Astrocyte of the spinal cord (primary cell): ENCODE measurements at regions not wholly inside any gene's neighbourhood (a gene's known extent, or its start where the extent isn't known, plus 50 kb on each side); places are given as distances from the start of the nearest gene placed in this dataset.
"Not testable (repeated sequence)": the region's sequence is repeated elsewhere in the genome, so short reads cannot be mapped to it uniquely, and the experiment has no call there.

ENCODE experiments used
- DNase-seq: peaks from one replicate; pipeline ENCODE4 v3.0.0; 2011; ENCODE audit warnings: low read depth, low spot score
- H3K4me3 ChIP-seq: 2 replicates; pipeline ENCODE4 v1.5.1; 2011; ENCODE audit warnings: low read depth, mild to moderate bottlenecking, low read length, moderate library complexity
- in situ Hi-C: cut with HindIII; loops from 2 replicates; pipeline ENCODE4 v1.10.0; 2017; ENCODE audit warnings: low sequenced_read_pairs
- TF ChIP-seq, protein P1 (sequence below): IDR thresholded peaks from 2 replicates; pipeline ENCODE4 v1.5.1; 2012; ENCODE audit warnings: low read depth, mild to moderate bottlenecking, low read length, inconsistent platforms

DNA sequence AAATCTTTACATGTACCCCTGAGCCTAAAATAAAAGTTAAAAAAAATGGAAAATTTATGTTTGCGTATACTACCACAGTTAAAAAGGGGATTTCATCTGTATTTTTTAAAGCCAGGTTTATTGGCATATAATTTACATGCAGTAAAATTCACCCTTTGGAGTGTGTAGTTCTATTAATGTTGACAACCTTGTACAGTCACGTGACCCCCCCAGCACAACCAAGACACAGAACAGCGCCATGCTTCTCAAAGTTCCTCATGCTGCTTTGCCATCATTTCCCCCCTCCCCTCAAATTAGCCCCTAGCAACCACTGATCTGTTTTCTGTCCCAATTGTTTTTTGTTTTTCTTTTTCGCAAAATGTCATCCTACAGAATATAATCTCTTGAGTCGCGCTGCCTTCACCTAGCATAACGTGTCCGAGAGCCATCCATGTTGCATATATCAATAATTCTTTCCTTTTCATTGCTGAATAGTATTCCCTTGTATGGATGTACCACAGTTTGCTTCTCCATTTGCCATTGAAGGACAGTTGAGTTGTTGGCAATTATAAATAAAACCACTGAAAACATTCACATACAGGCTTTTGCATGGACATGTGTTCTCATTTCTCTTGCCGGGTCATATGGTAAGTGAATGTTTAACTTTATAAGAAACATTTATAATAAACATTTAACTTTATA is 105.3 kb downstream of the LHX2 start:
- in situ Hi-C loops, result no loop called here
- H3K4me3 ChIP-seq, result no peak overlapping the region
- TF ChIP-seq, protein P1, sequence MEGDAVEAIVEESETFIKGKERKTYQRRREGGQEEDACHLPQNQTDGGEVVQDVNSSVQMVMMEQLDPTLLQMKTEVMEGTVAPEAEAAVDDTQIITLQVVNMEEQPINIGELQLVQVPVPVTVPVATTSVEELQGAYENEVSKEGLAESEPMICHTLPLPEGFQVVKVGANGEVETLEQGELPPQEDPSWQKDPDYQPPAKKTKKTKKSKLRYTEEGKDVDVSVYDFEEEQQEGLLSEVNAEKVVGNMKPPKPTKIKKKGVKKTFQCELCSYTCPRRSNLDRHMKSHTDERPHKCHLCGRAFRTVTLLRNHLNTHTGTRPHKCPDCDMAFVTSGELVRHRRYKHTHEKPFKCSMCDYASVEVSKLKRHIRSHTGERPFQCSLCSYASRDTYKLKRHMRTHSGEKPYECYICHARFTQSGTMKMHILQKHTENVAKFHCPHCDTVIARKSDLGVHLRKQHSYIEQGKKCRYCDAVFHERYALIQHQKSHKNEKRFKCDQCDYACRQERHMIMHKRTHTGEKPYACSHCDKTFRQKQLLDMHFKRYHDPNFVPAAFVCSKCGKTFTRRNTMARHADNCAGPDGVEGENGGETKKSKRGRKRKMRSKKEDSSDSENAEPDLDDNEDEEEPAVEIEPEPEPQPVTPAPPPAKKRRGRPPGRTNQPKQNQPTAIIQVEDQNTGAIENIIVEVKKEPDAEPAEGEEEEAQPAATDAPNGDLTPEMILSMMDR, result no peak
- no peak for DNase-seq

DNA sequence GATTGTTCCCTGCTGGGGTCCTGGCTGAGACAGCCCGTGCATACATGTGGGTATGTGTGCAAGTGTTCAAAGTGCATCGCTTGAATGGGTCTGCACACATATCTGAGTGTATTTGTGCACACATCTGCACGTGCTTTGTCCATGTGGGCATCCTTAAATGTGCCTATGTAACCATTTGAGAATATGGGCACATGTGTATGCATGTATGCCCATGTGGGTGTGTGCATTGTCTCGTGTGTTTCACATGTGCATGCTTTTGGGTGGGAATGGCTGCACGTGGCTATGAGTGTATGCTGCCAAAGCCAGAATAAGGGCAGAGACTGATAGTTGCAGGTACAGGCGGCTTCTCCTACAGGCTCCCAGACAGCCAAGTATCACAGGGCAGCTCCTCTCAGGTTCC is 107.3 kb downstream of the LHX2 start:
- in situ Hi-C loops, result no loop called here
- H3K4me3 ChIP-seq, result no peak overlapping the region
- TF ChIP-seq, protein P1, result no peak
- no peak for DNase-seq

DNA sequence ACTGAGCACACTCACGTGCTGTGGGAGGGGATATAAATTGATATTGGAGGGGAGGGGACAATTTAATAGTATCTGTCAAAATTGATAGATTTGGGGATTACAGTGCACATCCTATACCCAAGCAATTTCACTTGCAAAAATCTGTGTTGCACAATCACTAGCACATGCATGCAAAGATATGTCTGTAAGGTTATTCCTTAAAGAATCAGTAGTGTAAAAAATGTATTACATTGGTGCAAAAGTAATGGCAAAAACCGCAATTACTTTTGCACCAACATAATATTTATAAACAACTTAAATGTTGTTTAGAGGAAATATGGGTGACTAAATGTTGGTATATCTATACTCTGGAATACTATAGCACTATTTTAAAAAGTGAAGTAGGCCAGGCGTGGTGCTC is 108.7 kb downstream of the LHX2 start:
- H3K4me3 ChIP-seq, result no peak overlapping the region
- TF ChIP-seq, protein P1, result no peak
- no peak for DNase-seq
- in situ Hi-C loops, result no loop called here

DNA sequence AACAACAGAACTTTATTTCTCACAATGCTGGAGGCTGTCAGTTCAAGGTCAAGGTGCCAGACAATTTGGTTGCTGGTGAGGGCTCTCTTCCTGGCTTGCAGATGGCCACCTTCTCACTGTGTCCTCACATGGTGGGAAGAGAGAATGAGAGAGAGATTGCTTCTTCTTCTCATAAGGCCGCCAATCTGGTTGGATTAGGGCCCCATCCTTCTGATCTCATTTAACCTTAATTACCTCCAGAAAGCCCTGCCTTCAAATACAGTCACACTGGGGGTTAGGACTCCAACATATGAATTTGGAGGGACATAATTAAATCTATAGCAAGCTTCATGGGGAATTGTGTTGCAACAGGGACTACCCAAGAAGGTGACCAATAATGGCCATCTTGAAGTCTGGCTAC is 110.2 kb downstream of the LHX2 start:
- in situ Hi-C loops, result no loop called here
- TF ChIP-seq, protein P1, result no peak
- no peak for DNase-seq
- no peak overlapping the region for H3K4me3 ChIP-seq

DNA sequence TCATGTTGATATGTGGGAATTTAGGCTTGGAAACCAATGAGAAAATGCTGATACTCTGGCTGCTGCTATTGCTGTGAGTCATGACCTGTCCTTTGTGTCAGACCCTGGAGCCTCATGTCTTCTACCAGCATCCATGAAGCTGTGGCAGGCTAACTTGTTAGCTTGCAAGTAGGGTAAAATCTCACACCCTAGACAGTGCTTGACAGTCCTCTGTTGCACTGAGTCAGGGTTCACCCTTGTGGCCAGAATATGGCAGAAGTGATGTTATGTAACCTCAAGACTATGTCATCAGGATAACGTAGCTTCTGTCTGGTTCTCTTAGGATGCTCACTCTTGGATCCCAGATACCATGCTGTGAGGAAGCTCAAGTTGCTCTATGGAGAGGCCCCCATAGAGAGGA is 110.8 kb downstream of the LHX2 start:
- H3K4me3 ChIP-seq, result no peak overlapping the region
- in situ Hi-C loops, result no loop called here
- TF ChIP-seq, protein P1, result no peak
- DNase-seq, result no peak

DNA sequence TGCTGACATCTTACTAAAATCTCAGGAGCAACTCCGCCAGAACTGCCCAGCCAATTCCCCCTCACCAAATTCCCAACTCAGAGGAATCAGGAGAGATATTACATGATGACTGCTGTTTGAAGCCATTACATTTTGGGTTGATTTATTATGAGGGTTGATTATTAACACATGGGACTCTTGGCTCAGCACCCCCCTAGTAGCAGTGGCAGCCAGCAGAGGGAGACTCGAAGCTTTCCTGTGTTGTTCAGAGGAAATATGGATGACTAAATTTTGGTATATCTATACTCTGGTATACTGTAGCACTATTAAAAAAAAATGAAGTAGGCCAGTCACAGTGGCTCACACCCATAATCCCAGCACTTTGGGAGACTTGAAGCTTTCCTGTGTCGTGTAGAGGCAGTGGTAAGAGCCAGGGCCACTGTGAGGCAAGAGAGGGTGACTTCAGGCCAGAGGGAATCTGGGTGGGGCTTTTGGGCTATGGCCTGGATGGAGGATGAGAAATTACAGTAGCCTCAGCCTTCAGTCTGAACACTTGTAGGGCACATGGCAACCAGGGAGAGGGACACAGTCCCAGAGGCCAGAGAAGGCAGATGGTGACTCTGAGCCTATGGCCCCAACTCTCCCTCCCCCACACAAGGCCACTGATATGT is 111.4 kb downstream of the LHX2 start:
- H3K4me3 ChIP-seq, result no peak overlapping the region
- TF ChIP-seq, protein P1, result peak; percentile 47
- no peak for DNase-seq
- in situ Hi-C loops, result no loop called here

DNA sequence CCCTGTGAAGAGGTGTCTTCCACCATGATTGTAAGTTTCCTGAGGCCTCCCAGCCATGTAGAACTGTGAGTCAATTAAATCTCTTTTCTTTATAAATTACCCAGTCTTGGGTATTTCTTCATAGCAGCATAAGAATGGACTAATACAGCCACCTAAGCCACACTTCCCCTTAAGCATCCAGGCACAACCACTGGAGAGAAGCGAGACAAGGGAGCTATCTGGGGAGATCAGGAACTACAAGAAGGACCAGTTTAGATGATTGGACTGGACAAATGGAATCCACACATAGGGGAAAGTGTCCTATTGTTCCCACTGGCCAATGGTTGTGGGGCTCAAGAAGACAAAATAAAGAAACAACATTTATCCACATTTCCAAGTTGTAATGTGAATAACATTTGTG is 112.1 kb downstream of the LHX2 start:
- in situ Hi-C loops, DNase-seq, H3K4me3 ChIP-seq: not testable (repeated sequence)
